ENCODE measurements at regions not wholly inside any gene's neighbourhood (a gene's known extent, or its start where the extent isn't known, plus 50 kb on each side); places are given as distances from the start of the nearest gene placed in this dataset.

DNA sequence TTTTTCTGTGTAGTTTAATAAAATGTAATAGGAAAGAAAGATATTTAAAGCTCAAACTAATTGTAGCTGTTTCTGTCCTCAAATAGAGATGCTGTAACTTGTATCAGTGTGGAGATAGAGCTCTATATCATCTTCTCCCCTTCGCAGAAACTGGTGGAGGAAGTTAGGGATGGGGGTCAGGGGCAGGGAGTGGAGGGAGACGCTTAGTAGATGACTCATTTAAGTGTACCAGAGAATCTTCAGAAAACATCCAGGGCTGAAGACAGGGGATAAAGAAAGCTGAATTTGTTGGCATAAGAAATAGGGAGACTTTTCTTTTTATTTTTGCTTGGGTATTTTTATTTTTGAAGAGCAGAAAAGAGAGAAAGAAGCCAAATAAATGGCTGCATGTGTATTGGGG, 282.6 kb upstream of the DPYD start:
- DNase-seq (ENCODE audit: low read depth in 3 of 3), result no peak

DNA sequence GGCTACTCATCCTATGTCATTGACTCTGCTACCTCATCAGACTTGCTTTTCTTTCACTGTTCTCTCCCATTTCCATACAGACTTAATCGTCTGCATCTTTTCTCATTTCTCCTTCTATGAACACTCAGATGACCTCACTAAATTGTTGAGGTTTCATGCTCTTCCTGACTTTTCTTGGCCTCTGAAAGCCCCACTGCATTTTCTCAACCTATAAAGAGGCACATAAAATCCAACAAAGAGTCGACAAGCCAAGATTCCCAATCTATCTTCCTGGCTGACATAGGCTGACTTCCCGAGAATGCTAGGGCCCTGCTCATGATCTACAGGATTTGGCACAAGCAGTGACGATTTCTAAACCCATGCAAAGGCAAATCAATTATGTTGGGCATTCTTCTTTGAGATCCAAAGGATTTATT, 280.8 kb upstream of the DPYD start:
- no peak for DNase-seq (ENCODE audit: low read depth in 3 of 3)

DNA sequence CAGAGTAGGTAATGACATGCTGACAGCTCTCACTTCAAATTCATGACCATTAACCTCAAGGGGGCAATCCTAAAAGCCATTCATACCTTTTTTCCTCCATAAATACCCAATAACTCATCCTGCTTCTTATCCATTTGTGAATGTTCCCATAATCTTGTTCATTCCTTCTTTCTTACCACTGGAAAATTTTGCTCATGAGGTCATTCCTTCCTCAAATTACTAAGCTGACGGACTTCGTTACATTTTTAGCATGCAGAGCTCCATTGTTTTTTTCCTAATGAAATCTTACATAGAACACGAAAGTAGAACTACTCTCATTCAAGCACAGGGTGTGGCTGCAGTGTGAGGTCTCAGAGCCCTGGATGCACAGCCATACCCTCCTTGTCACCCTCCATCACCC, 276.5 kb upstream of the DPYD start:
- DNase-seq (ENCODE audit: low read depth in 3 of 3), result no peak

DNA sequence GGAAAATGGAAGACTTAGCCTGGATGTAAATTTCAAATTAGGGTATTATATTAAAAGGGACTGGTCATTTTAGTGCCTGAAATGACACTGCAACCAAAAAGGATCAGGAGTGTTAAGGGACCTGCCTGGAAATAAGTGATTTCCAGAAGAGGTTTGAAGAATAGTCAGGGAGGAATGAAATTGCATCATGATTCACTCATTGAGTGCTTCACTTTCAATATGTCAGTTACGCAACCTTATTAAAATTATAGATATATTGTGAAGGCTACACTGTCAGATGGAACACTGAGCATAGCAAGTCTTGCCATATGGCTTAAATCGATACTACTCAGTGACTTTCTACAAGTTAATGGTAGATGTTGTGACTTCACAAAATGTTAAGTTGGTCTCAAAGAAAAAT, 275.2 kb upstream of the DPYD start:
- no peak for DNase-seq (ENCODE audit: low read depth in 3 of 3)

DNA sequence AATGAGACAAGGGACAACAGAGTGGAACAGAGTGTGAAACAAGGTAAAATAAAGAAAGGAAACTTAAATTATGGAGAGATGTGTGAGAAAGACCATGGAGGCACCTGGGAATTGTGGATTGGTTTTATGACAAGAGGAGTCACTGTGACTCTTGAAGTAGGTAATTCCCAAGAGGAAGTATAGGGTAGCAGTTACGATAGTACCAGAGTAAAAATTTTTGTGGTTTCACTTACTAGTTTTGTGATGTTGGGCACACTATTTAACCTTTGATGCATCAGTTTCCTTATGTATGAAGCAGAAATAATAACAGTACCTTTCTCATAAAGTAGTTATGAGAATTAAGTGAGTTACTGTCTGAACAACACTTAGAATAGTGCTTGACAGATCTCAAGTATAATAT, 267.9 kb upstream of the DPYD start:
- DNase-seq (ENCODE audit: low read depth in 3 of 3), result no peak

DNA sequence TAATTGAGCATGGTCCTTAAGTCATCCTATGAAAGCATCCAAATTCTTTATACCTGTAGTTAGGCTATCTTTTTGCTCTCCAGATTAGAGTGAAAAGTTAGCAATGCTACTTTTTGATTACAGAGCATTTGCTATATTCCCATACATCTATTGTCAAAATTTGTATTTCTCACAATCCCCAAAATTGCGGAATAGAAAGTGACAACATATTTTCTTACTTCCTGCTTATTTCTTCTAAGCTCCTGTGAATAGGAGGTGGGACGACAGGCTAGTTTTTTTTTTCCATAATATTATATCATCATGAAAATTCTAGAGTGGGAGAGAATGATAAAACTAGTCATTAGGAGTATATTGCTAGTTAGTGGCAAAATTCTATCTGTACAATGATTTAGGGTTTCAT, 264.0 kb upstream of the DPYD start:
- DNase-seq (ENCODE audit: low read depth in 3 of 3), result no peak

DNA sequence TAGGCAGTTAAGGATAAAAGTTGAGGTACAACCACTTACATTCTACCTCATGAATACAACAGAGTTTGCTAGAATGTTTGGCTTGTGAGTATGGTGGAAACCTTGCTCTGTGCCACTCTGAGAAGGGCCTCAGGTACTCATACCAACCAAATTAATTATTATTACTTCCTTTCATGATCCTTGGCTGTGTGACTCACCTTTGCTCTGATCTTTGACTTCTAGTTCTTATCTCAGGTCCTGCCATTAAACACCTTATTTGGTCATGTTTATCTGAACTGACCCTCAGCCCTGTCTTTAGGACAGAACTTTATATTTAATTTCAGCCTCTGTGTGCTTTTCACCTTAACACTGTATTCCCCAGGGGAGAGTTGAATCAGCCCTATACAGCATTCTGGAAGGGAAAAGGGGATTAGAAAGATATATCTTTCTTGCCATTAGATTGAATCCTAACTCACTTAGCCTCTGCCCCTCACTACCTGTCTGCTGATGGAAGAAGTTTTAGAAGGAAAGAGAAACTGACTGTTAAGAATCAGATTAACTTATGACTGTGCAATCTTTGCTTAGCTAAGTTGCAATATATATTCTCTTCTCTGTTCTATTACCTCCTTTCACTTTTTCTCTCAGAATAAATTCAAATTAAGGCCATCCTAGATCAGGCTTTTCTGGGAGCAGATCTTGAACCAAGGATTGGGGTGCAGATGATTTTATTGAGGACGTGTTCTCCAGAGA, 260.4 kb upstream of the DPYD start:
- DNase-seq (ENCODE audit: low read depth in 3 of 3), result no peak

DNA sequence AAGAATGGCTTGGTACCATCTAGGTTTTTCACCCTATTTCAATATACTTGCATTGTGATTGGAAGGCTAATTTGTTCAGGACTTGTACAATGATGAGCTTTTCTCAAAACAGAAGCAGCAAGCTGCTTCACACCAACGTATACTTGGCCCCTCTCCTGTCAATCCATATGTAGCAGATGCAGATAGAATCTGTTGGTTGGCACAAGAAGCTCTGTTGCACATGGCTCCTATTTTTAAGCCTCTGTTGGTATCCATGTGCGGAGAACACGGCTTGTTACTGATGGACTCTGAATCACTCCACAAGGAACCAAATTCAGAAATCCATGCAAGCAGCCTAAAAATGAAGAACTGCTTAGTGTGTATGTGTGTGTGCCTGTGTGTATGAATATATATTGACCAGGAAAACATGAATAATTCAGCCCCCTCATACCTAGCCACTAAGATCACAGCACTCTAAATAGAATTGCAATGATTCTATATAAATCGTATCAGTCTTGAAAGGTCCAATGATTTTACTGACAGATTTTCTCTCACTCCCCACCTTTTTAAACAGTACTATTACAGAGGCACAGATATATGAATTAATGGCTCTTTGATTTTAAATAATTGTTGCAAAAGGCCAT, 258.4 kb upstream of the DPYD start:
- no peak for DNase-seq (ENCODE audit: low read depth in 3 of 3)

DNA sequence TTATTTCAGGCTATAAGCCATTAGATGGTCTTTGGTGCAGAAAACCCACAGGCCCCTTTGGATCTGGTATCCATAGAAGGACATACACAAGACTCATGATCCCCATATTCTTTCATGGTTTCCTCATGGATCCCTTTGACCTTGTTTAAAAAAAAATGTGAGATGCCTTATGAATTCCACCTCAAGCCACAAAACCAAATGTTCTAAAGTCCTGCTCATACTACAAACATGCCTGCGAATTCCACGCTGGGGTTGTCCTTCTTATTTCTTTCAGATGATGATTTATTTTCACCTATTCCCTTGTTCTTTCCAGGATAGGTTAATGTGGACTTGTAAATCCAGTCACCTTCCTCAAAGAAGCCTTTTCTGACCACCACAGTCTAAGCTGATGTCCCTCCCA, 256.9 kb upstream of the DPYD start:
- no peak for DNase-seq (ENCODE audit: low read depth in 3 of 3)

DNA sequence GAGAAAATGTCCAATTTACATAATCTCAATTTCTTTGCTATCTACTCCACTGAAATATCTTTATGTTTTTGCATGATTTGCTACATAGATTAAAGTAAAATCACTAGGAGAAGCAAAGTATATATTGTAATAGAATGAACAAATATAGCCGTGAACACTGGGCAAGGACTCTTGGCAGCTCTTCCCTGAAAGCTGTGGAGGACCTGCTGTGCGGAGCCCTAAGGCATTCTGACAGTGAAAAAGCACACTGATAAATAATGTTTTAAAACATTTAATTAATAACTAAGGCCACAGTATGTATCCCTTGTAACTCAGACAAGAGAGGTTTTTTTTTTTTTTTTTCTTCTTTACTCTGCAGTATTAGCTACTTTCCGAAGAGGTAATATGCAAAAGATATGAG, 256.1 kb upstream of the DPYD start:
- no peak for DNase-seq (ENCODE audit: low read depth in 3 of 3)

DNA sequence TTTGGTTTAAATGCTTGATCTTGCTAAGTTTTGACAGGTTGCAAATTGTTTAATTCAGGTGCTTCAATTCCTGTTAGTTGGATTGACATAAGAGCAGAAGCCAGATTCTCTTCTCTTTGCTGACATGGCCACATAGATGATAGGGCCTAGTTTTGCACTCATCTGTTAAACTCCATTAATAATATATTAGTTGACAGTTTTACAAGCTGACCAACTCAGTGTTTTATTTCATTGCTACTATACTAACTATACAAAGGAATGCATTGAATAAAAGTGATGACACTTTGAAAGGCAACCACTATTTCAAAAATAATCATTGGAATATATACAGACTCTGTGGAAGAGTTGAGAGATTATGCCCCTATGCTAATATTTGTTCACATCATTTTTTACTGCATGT, 255.6 kb upstream of the DPYD start:
- no peak for DNase-seq (ENCODE audit: low read depth in 3 of 3)

DNA sequence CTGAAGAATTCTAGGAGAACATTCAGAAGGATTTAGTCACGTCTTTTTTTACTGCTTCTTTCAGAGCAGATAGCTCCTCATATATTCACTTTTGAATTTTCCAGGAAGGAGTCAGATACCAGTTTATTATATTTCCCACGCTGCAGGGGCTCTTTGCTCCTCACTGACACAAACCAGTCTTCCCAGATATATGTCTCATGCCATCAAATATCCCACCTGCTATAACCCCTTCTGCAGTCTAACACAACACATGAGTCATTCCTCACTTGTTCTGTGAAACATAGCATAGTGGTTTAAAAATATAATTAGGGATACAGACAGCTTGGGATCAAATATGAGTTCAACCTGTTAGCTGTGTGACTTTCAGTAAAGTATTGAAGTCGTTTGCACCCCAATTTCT, 251.7 kb upstream of the DPYD start:
- DNase-seq (ENCODE audit: low read depth in 3 of 3), result no peak

DNA sequence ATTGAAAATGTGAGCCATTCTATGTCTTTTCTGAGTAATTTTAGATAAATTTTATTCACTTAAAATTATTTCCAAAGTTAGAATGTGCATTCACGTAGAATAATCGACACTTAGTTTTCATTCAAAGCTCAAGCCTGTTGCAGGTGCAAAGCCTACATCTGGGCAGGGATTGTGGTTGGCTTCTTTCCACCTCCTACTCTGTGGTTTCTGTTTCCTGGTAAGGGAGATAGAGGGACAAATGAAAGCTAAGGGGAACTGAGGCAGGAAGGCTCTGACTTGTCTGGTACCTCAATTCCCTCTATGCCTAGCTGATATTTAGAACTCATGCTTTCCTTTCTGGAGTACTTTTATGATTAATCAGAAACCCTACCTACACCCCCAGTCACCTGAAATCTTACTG, 251.2 kb upstream of the DPYD start:
- no peak for DNase-seq (ENCODE audit: low read depth in 3 of 3)

DNA sequence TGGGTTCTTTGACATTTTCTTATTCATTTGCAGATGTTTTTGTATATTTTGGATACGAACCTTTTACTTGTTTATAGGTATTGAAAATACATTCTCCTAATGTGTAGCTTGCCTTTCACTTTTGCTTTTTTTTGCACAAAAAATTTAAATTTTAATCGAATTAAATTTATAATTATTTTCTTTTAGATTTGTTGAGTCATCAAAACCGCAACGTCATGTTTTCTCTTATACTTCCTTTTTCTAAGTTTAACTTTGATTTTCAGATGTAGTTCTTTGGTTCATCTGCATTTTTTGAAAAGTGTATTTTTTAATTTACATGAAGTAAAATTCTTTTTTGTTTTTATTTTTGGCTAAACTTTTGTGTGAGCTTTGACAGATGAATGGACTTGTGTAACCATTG, 243.7 kb upstream of the DPYD start:
- no peak for DNase-seq (ENCODE audit: low read depth in 3 of 3)

DNA sequence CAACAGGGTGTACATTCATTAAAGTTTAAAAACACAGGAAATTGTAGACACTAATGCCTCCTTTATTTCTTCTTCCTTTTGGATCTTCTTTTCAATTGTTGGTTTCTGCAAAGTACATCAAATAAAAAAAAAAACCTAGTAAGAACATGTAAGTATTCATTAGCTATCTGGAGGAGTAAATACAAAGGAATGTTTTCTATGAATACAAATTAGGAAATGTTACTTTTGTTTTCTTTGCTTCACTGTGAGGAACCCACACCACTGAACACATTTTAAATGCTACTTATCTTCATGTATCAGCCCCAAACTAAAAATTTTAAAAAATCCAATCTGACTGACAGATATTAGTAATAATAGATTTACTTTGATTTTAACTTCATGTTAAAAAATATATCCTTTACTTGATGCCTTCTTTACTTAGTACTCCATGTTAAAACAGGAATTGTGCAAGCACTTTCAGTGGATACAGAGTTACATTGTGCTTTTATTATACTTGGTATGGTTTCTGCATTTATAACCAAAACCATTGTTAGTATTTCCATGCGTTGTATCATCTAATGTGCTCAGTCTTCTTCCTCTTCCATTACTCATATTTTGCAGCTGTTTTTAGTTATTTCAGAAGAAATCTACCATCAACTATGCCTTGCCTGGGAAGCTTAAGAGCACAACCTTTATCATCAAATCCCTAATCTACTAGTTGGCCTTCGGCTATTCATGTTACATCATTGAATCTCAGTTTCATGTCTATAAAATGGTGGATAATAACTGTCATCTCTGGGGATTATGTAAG, 236.9 kb upstream of the DPYD start:
- DNase-seq (ENCODE audit: low read depth in 3 of 3), result no peak

DNA sequence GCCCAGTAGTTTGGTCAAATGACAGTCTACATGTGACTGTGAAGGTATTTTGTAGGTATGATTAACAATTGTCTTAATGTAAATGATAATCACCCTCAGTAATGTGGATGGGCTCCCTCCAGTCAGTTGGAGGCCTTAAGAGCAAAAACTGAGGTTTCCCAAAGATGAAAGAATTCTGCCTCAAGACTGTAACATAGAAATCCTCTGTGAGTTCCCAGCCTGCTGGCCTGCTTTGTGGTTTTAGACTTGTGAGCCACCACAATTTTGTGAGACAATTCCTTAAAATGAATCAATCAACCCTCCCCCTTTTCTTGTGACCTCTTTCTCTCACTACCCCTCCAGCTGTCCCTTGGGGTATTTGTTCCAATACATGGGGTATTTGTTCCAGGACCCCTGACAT, 226.4 kb upstream of the DPYD start:
- DNase-seq (ENCODE audit: low read depth in 3 of 3), result no peak

DNA sequence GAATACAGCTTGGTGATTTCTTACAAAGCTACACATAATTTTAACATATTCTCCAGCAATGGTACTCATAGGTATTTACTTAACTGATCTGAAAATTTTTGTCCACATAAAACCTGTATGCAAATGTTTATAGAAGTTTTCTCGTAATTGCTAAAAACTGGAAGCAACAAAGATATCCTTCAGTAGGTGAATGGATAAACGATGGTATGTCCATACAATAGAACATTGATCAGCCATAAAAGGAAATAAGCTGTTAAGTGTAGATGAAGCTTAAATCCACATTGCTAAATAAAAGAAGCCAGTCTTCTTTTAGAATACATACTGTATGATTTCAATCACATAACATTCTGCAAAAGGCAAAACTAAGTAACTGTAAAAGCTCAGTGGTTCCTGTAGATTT, 224.8 kb upstream of the DPYD start:
- no peak for DNase-seq (ENCODE audit: low read depth in 3 of 3)

DNA sequence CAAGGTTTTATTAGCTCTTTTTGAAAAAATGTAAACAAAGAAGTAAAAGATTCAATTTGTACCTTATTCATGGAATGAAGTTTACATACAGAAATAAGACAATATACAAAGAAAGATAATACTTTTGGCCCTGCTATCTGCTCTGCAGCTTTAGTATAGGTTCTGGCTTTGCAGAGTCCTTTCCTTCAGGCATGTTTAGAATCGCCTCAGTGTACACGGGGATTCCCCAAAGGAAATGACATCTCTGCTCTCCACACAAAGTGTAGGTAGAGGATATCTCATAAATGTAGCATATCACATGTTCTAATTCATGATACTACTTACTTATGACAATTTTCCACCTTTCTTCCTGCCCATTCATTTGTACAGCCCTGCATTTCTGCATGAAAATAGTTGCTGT, 222.6 kb upstream of the DPYD start:
- DNase-seq (ENCODE audit: low read depth in 3 of 3), result no peak

DNA sequence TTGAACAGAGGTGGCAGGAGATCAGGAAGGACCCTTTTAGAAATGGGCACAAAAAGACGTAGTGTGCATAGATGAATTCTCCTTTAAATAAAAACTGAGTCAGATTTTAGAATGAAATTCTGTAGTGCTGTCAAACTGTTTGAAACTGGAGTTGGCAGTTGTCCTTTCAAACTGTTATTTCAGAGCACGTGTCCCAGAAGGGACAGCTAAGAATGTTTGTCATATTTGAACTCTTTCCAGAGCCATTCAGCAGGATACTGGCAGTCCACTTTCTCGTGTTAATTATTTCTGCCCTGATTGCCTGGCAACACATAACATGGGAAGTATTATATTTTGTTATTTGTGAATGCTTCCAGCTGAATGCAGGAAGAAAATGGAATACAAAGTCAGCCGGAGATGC, 212.3 kb upstream of the DPYD start:
- DNase-seq (ENCODE audit: low read depth in 3 of 3), result no peak

DNA sequence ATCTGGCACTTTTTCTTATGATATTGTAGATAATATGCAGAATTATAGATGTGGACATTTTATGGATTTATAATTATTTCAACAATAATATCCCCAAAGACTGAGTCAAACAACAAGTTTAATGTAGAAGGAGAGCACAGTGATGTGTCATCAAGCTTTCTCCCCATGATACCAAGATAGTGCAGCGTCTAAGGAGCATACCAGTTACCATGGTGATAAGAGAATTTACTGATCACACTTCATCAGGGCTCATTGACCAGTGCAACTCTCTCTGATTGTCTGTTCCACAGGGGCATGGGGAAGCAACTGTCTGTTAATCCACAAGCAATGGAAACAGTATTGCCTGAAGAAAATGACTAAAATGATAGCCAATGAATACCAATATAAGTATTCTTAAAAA, 209.6 kb upstream of the DPYD start:
- no peak for DNase-seq (ENCODE audit: low read depth in 3 of 3)

DNA sequence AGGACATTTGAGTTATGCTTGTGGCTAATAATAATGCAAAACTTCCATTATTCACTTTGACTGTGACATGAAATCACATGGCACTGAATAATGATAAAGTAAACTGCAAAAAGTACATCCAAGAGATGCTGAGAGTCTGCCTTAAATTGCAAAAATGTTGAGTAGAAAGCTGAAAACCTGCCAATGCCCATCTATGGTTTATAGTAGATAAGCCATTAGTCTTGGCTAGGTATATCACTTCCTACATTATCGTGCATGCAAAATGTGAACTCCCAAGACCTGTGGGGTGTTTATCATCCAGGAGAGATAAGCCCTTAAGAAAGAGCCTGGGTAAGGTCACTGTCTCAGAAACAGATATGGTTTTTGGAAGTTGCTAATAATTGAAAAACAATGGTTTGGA, 208.7 kb upstream of the DPYD start:
- no peak for DNase-seq (ENCODE audit: low read depth in 3 of 3)

DNA sequence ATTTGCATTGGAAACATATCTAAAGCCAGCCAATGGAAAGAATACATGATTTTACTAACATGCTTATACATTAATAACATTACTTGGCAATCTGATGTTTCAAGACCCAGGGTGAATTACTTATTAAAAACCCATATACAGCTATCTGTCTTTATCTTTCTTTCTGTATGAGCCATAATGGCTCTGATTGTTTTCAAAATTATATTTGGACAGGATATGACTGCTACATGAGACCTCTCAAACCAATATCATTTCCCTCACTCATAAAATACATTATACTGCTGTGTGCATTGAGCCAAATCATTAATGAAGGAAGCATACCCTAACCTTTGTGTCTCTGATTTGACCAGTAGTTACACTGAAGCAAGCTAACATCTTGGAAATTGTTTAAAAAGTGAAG, 205.9 kb upstream of the DPYD start:
- no peak for DNase-seq (ENCODE audit: low read depth in 3 of 3)

DNA sequence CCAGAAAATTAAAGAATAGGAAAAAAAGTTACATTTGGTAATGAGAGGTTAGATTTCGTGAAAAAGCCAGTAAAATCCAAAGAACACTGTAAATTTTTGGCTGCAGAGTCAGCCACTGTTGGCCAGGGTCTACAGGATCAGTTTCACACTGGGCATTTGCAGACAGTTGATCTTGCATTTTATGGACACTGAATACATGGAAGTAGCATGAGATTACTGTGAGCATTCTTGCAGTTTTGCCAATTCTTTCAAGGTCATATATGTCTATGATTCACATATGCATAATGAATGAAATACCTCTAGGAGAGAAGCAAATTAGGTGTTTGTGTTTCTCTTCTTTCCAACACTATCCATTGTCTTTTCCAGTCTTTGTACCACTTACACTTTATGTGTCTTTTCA, 200.8 kb upstream of the DPYD start:
- no peak for DNase-seq (ENCODE audit: low read depth in 3 of 3)

Data from stimulated activated CD4-positive, alpha-beta T cell treated with anti-CD3 and anti-CD28 coated beads, TNF-alpha, amount 100 ng/mL, for 48 hours (primary cell).